A549 (cell line): ENCODE measurements at regions not wholly inside any gene's neighbourhood (a gene's known extent, or its start where the extent isn't known, plus 50 kb on each side); places are given as distances from the start of the nearest gene placed in this dataset.

Experiments used
- ATAC-seq, 2 experiments: fragments of 200-7000 bp in 1 of 2; fragments of >200 bp in 1 of 2; cut with Nextera tagmentation in 1 of 2; cut with Tn5 transposase in 1 of 2; 3 replicates each; pipeline versions ENCODE4 v1.8.0 to v1.9.1; 2018 to 2020; ENCODE audit warnings: mild to moderate bottlenecking in 1 of 2, moderate library complexity in 1 of 2
- CTCF ChIA-PET: fragments of 300-600 bp; sonication (Branson Sonifier 250); formaldehyde crosslinking; extraction: SDS; loops from one replicate; lab custom pipeline; 2021; ENCODE audit warnings: antibody characterized with exemption, inconsistent platforms; lab: Yijun Ruan, JAX
- POLR2A ChIA-PET: fragments of 350-600 bp; formaldehyde crosslinking; extraction: SDS; loops from one replicate; lab custom pipeline; 2021; ENCODE audit warnings: antibody characterized with exemption, inconsistent platforms; lab: Yijun Ruan, JAX
- DNase-seq, 2 experiments: peaks; one replicate each; pipeline versions ENCODE4 v3.0.0 to v3.0.0-alpha.2; 2011 to 2016; ENCODE audit warnings: low read depth in 1 of 2, low spot score in 1 of 2
- FAIRE-seq: peaks from 2 replicates; lab custom pipeline; 2011; peaks lifted over from hg19 to GRCh38; lab: Jason Lieb, UNC
- H3K27ac ChIP-seq, 2 experiments: fragments of >200 bp; sonication (Bioruptor Twin); formaldehyde crosslinking; 3 replicates each; pipeline ENCODE4 v1.5.1; 2016 to 2017
- H3K4me1 ChIP-seq: fragments of >200 bp; sonication (Bioruptor Twin); formaldehyde crosslinking; 3 replicates; pipeline ENCODE4 v1.6.1; 2016
- H3K4me2 ChIP-seq: fragments of >200 bp; sonication (Bioruptor Twin); formaldehyde crosslinking; 3 replicates; pipeline ENCODE4 v1.6.1; 2016
- H3K4me3 ChIP-seq: fragments of >200 bp; sonication (Bioruptor Twin); formaldehyde crosslinking; 3 replicates; pipeline ENCODE4 v1.5.1; 2016
- H3K9me3 ChIP-seq: fragments of >200 bp; sonication (Bioruptor Twin); formaldehyde crosslinking; 3 replicates; pipeline ENCODE4 v1.6.1; 2016
- BHLHE40 ChIP-seq: IDR thresholded peaks from 2 replicates; pipeline ENCODE4 v1.6.1; 2012; ENCODE audit warnings: low read depth, low read length, inconsistent platforms
- CBX8 ChIP-seq: fragments of 200-600 bp; sonication (generic); IDR thresholded peaks from 2 replicates; pipeline ENCODE4 v1.6.1; 2016
- CHD2 ChIP-seq: fragments of 150-350 bp; IDR thresholded peaks from 2 replicates; pipeline ENCODE4 v1.6.1; 2014; ENCODE audit warnings: low read length; ENCODE audit not compliant: partially characterized antibody
- CTCF ChIP-seq: fragments of >200 bp; sonication (Bioruptor Twin); formaldehyde crosslinking; IDR thresholded peaks from 3 replicates; pipeline ENCODE4 v1.5.1; 2016
- EP300 ChIP-seq, 2 experiments: fragments of >200 bp; sonication (Bioruptor Twin); formaldehyde crosslinking; IDR thresholded peaks; 2 replicates in 1 of 2; 3 replicates in 1 of 2; pipeline ENCODE4 v1.6.1; 2016 to 2017
- ESRRA ChIP-seq: fragments of 150-350 bp; IDR thresholded peaks from 2 replicates; pipeline ENCODE4 v1.6.1; 2014; ENCODE audit warnings: mild to moderate bottlenecking, low read length, borderline replicate concordance
- FOSB ChIP-seq: fragments of 250-450 bp; sonication (Bioruptor Pico); IDR thresholded peaks from 2 replicates; pipeline ENCODE4 v1.5.0; 2020; ENCODE audit warnings: mild to moderate bottlenecking, moderate library complexity
- FOXS1 ChIP-seq: fragments of 250-450 bp; sonication (Bioruptor Pico); IDR thresholded peaks from 2 replicates; pipeline ENCODE4 v1.5.0; 2020; ENCODE audit warnings: mild to moderate bottlenecking, moderate library complexity
- GATA3 ChIP-seq: IDR thresholded peaks from 2 replicates; pipeline ENCODE4 v1.6.1; 2012; ENCODE audit warnings: borderline replicate concordance
- HMGXB4 ChIP-seq: fragments of 250-450 bp; sonication (Bioruptor Pico); IDR thresholded peaks from 2 replicates; pipeline ENCODE4 v1.5.0; 2021; ENCODE audit warnings: mild to moderate bottlenecking, moderate library complexity, borderline replicate concordance
- HOXB13 ChIP-seq: fragments of 250-450 bp; sonication (Bioruptor Pico); IDR thresholded peaks from 2 replicates; pipeline ENCODE4 v1.5.0; 2020; ENCODE audit warnings: low read depth, mild to moderate bottlenecking, moderate library complexity
- MAFK ChIP-seq: fragments of 450-650 bp; IDR thresholded peaks from 2 replicates; pipeline ENCODE4 v1.6.1; 2014; ENCODE audit not compliant: partially characterized antibody
- PBX3 ChIP-seq: IDR thresholded peaks from 2 replicates; pipeline ENCODE4 v1.6.1; 2012
- POLR2A ChIP-seq: IDR thresholded peaks from 2 replicates; pipeline ENCODE4 v1.6.1; 2012; ENCODE audit warnings: mild to moderate bottlenecking, low read length
- POLR2AphosphoS2 ChIP-seq: conservative IDR thresholded peaks from 2 replicates; pipeline ENCODE4 v1.6.1; 2012; ENCODE audit warnings: low read length, improper control_type of control experiment, inconsistent platforms
- RAD21 ChIP-seq, 2 experiments: fragments of >200 bp in 1 of 2; sonication (Bioruptor Twin) in 1 of 2; formaldehyde crosslinking in 1 of 2; IDR thresholded peaks in 1 of 2; conservative IDR thresholded peaks in 1 of 2; 2 replicates in 1 of 2; 3 replicates in 1 of 2; pipeline ENCODE4 v1.6.1; 2012 to 2018; ENCODE audit warnings: inconsistent platforms in 1 of 2
- RNF2 ChIP-seq: fragments of 200-600 bp; sonication (generic); IDR thresholded peaks from 2 replicates; pipeline ENCODE4 v1.6.1; 2016; ENCODE audit warnings: low read depth, mild to moderate bottlenecking, antibody characterized with exemption, moderate library complexity, borderline replicate concordance
- ZFP36 ChIP-seq: fragments of 450-650 bp; IDR thresholded peaks from 2 replicates; pipeline ENCODE4 v1.6.1; 2014; ENCODE audit warnings: borderline replicate concordance; ENCODE audit not compliant: partially characterized antibody
- ZNF302 ChIP-seq: fragments of 250-450 bp; sonication (Bioruptor Pico); IDR thresholded peaks from 2 replicates; pipeline ENCODE4 v1.9.0; 2021; ENCODE audit warnings: inconsistent platforms, mild to moderate bottlenecking, moderate library complexity
- WGBS: methylation state at CpG from one replicate; pipeline ENCODE4 v1.1.6; 2017; ENCODE audit errors: missing lambda C conversion rate; 5-methylcytosine and 5-hydroxymethylcytosine counted together
- TF ChIP-seq, protein P1 (sequence below): IDR thresholded peaks from 2 replicates; pipeline ENCODE4 v1.6.1; 2012
- TF ChIP-seq, protein P2 (sequence below): fragments of 450-650 bp; IDR thresholded peaks from 2 replicates; pipeline ENCODE4 v1.6.1; 2014; ENCODE audit warnings: antibody characterized with exemption
- TF ChIP-seq, protein P3 (sequence below): fragments of >200 bp; sonication (Bioruptor Twin); formaldehyde crosslinking; IDR thresholded peaks from 2 replicates; pipeline ENCODE4 v1.6.1; 2016

DNA sequence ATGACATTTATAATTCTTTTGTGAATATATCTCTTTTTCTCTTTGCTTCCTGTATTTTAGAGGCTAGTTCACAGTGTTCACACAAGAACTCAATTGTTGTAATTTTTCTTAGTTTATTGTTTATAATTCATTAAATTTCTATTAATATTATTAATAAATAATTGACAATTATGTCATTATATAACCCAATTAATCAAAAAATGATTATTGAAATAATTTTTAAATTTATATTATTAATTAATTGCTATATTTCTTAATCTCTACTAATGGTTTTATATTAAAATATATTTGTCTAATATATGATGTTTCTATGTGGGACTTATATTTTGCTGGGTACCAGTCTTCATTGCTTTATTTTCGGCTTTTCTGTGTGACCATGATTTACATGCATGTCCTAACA is 618.4 kb downstream of the CDH9 start (continued):
- no peak for TF ChIP-seq HOXB13 (CRISPR knock-in tag)
- TF ChIP-seq, protein P1, sequence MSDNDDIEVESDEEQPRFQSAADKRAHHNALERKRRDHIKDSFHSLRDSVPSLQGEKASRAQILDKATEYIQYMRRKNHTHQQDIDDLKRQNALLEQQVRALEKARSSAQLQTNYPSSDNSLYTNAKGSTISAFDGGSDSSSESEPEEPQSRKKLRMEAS = no peak
- no peak for TF ChIP-seq RAD21 (conservative IDR thresholded peaks at IDR 0.05 in 1 of 2, IDR thresholded peaks at IDR 0.05 in 1 of 2)
- no peak for TF ChIP-seq PBX3

DNA sequence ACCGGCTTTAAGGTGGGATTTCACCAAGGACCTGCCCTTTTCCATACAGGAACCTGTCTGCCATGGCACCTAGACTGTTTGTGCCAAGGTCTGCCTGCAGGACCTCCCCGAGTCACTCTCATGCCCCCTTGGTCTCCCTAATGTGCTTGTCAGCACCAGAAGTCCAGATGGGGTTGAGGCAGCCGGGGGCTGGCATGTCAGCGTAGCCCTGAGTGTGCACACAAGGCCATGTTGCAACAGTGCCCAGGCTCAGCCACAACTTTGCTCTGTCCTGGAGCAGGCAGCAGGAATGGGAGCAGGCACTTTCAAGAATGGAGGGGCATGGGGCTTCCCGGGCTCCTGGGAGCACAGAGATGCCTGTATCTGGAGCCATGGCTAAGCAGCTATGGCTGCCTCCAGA is 621.5 kb downstream of the CDH9 start:
- no peak overlapping the region for H3K4me3 ChIP-seq
- TF ChIP-seq FOSB (CRISPR knock-in tag) (no peak), FOXS1 (no peak), POLR2AphosphoS2 (no peak), POLR2A (no peak), ZNF302 (CRISPR knock-in tag) (no peak), HMGXB4 (CRISPR knock-in tag) (no peak), CHD2 (no peak), CTCF (no peak), CBX8 (no peak), GATA3 (no peak), MAFK (no peak), BHLHE40 (no peak), RNF2 (no peak), ZFP36 (no peak), ESRRA (no peak), EP300 (IDR thresholded peaks at IDR 0.05) (no peak)
- TF ChIP-seq, protein P2, sequence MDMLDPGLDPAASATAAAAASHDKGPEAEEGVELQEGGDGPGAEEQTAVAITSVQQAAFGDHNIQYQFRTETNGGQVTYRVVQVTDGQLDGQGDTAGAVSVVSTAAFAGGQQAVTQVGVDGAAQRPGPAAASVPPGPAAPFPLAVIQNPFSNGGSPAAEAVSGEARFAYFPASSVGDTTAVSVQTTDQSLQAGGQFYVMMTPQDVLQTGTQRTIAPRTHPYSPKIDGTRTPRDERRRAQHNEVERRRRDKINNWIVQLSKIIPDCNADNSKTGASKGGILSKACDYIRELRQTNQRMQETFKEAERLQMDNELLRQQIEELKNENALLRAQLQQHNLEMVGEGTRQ = no peak
- TF ChIP-seq, protein P1 = no peak
- TF ChIP-seq, protein P3, sequence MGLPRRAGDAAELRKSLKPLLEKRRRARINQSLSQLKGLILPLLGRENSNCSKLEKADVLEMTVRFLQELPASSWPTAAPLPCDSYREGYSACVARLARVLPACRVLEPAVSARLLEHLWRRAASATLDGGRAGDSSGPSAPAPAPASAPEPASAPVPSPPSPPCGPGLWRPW = no peak
- WGBS = 34% methylated on average over 5 of the region's 5 CpGs
- FAIRE-seq (no peak), ATAC-seq (no peak), DNase-seq (no peak)
- no peaks in the 10 kb centered on the region for H3K4me1 ChIP-seq
- no peak overlapping the region for H3K4me2 ChIP-seq
- POLR2A ChIA-PET = no interaction called here
- H3K9me3 ChIP-seq = no peaks in the 10 kb centered on the region; the same call in 2 of the 3 replicates
- CTCF ChIA-PET = interaction anchor here (1.0 kb wide), 1 partner anchor 13 kb away, joined by 3 read pairs; no protein-coding TSS in a partner anchor
- H3K27ac ChIP-seq = no peak overlapping the region
